ENCODE measurements at regions not wholly inside any gene's neighbourhood (a gene's known extent, or its start where the extent isn't known, plus 50 kb on each side); places are given as distances from the start of the nearest gene placed in this dataset.

DNA sequence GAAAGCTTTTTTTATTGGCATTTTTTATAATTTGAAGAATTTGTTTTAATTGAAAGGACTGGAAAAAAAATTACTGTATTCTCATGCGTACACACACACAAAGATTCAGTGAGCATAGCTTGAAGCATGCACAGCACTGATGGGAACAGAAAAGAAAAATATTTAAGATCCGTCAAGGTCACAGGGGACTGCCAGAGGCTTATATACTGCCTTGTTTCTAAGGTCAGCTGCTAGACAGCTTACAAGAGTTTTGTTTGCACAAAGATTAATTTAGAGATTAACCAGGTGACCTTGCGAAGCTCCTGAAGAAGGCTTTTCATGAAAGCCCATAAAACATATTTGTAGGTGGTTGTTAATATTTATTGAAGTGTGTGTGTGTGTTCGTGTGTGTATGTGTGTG, 396.3 kb downstream of the TRIB2 start:
- Histone ChIP-seq H2AFZ (ENCODE audit: low read depth, low read length) (no peak overlapping the region), H3K4me3 (replicated peaks in 1 of 3; ENCODE audit: insufficient read depth in 1 of 3, low read depth in 1 of 3, low read length in 3 of 3) (no peak overlapping the region), H3K9ac (replicated peaks; ENCODE audit: extremely low read depth, insufficient read depth, low read length) (no peak overlapping the region), H3K27me3 (ENCODE audit: control insufficient read depth in 2 of 2, insufficient read depth in 2 of 2, low read length in 2 of 2) (no peaks in the 10 kb centered on the region), H3K4me2 (ENCODE audit: insufficient read depth, low read length) (no peak overlapping the region), H3K4me1 (ENCODE audit: control insufficient read depth, extremely low read depth, insufficient read depth, low read length) (no peaks in the 10 kb centered on the region), H3K27ac (ENCODE audit: insufficient read depth, low read depth, low read length) (no peak overlapping the region), H3K9me3 (replicated peaks; ENCODE audit: control insufficient read depth, insufficient read depth, low read length) (no peaks in the 10 kb centered on the region), H3K79me2 (ENCODE audit: control insufficient read depth, insufficient read depth, low read length) (no peaks in the 10 kb centered on the region), H3K9me1 (replicated peaks; ENCODE audit: control insufficient read depth, extremely low read depth, insufficient read depth, low read length) (no peaks in the 10 kb centered on the region), H3K36me3 (ENCODE audit: control insufficient read depth in 2 of 2, extremely low read depth in 1 of 2, insufficient read depth in 2 of 2, low read length in 2 of 2) (no peaks in the 10 kb centered on the region), H4K20me1 (replicated peaks; ENCODE audit: control insufficient read depth, extremely low read depth, insufficient read depth, low read length) (no peaks in the 10 kb centered on the region)
- DNase-seq (ENCODE audit: low read depth, low spot score) (no peak), FAIRE-seq (no peak)
- dilution Hi-C loops (cut with MboI; ENCODE audit: extremely low pct_ligation_motif_present, low sequenced_read_pairs) (no loop called here), intact Hi-C loops (cut with micrococcal nuclease) (no loop called here)
- CTCF ChIA-PET: no interaction called here
- POLR2A ChIA-PET: no interaction called here
- BruUV-seq (replicated peaks): no TSS peak
- TF ChIP-seq POLR2AphosphoS5 (IDR thresholded peaks at IDR 0.05; ENCODE audit: insufficient read depth, low read depth, low read length): no peak
- no peak for TF ChIP-seq GATA2 (IDR thresholded peaks at IDR 0.05; ENCODE audit: insufficient read depth, insufficient read length, low read depth, low read length)
- TF ChIP-seq, protein P1, sequence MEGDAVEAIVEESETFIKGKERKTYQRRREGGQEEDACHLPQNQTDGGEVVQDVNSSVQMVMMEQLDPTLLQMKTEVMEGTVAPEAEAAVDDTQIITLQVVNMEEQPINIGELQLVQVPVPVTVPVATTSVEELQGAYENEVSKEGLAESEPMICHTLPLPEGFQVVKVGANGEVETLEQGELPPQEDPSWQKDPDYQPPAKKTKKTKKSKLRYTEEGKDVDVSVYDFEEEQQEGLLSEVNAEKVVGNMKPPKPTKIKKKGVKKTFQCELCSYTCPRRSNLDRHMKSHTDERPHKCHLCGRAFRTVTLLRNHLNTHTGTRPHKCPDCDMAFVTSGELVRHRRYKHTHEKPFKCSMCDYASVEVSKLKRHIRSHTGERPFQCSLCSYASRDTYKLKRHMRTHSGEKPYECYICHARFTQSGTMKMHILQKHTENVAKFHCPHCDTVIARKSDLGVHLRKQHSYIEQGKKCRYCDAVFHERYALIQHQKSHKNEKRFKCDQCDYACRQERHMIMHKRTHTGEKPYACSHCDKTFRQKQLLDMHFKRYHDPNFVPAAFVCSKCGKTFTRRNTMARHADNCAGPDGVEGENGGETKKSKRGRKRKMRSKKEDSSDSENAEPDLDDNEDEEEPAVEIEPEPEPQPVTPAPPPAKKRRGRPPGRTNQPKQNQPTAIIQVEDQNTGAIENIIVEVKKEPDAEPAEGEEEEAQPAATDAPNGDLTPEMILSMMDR (IDR thresholded peaks at IDR 0.05; ENCODE audit: extremely low read depth in 1 of 2, insufficient read depth in 1 of 2, low read depth in 1 of 2, low read length in 2 of 2): no peak
- TF ChIP-seq POLR2A (IDR thresholded peaks at IDR 0.05; ENCODE audit: low read depth, low read length): no peak
- no peak for TF ChIP-seq MYC (IDR thresholded peaks at IDR 0.05; ENCODE audit: low read depth, low read length)
- TF ChIP-seq FOS (IDR thresholded peaks at IDR 0.05; ENCODE audit: borderline replicate concordance, insufficient read depth, low read length): no peak
- no peak for TF ChIP-seq JUN (IDR thresholded peaks at IDR 0.05; ENCODE audit: borderline replicate concordance, insufficient read depth, insufficient read length, low read depth)
- TF ChIP-seq, protein P2, sequence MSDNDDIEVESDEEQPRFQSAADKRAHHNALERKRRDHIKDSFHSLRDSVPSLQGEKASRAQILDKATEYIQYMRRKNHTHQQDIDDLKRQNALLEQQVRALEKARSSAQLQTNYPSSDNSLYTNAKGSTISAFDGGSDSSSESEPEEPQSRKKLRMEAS (IDR thresholded peaks at IDR 0.05; ENCODE audit: insufficient read depth, insufficient read length): no peak
- TF ChIP-seq EZH2 (IDR thresholded peaks at IDR 0.05; ENCODE audit: borderline replicate concordance, low read depth, low read length, severe bottlenecking): no peak

All from endothelial cell of umbilical vein (primary cell).